Stimulated activated CD4-positive, alpha-beta T cell treated with anti-CD3 and anti-CD28 coated beads, TNF-alpha, amount 100 ng/mL, for 4 hours (primary cell): ENCODE measurements at regions not wholly inside any gene's neighbourhood (a gene's known extent, or its start where the extent isn't known, plus 50 kb on each side); places are given as distances from the start of the nearest gene placed in this dataset.
"Not testable (repeated sequence)": the region's sequence is repeated elsewhere in the genome, so short reads cannot be mapped to it uniquely, and the experiment has no call there.

Experiments
- DNase-seq, 3 experiments: peaks; one replicate each; pipeline ENCODE4 v3.0.0-alpha.2; 2020; ENCODE audit warnings: low read depth in 3 of 3

DNA sequence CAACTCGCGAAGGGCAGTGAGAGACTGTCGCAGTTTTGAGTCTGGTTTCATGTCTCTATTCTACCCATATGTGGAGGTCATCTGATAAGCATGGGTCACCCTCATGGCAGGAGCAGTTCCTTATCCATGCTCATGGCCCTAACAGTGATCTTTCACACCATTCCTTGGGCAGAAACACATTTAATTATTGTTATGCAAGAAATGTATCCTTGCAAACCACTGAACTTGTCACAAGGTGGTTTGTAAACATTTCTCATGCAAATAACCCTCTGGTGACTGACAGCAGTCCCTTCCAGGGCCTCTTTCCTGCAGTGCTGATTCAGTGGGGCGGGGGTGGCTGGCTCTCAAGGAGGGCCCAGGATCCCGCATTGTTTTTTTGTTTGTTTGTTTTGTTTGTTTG, 421.4 kb upstream of the RUNX1 start:
- DNase-seq = no peak

DNA sequence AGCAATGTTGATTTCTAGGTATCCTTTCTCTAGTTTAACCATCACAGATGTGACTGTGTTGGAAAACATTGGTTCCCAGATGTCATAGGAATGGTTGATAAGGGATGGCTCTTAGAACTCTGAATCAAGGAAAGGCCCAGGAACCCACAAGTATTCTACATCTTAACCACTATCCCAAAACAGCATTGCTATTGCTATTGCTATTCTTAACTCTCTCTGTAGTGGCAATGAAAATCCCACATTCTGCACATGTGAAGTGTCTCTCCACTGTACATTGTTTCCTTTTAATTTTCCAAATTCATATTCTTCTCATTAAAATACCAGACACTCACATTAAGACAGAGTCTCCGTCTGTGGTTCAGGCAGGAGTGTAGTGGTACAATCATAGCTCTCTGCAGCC, 420.4 kb upstream of the RUNX1 start:
- no peak for DNase-seq

DNA sequence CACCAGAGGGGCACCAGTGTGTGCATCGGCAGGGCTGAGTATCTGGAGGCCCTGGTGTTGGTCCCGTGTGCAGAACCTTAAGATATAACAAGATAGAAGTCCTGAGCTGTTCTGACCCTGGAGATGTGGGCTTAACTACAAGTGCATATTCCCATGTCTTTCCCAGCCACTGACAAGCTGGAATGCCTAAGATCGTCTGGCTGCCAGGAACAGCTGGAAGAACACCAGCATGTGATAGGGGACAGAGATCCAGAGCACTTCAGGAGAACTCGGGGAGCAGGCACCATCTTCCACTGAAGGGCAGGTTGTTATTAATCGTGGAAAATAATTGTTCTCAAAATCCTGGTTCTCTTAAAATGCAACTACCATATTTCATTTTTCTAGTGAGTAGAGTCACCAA, 419.9 kb upstream of the RUNX1 start:
- DNase-seq = no peak

DNA sequence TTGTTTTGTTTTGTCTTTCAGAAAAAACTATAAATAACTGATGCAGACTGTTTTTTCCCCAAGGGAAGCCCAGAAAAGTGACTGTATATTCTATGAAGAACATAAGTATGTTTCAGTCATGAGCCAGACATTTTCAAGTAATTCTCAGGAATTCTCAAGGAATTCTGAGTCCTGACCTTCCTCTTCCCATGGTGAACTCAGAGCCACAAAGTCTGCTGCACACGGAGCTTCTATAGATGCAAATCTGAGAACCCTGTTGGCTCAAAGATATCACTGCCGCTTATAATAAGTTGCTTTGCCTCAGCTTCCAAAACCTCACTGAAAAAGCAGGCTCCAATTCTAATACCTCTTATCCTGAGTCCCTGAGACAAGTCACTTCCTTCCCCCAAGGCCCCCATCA, 418.5 kb upstream of the RUNX1 start:
- DNase-seq = no peak

DNA sequence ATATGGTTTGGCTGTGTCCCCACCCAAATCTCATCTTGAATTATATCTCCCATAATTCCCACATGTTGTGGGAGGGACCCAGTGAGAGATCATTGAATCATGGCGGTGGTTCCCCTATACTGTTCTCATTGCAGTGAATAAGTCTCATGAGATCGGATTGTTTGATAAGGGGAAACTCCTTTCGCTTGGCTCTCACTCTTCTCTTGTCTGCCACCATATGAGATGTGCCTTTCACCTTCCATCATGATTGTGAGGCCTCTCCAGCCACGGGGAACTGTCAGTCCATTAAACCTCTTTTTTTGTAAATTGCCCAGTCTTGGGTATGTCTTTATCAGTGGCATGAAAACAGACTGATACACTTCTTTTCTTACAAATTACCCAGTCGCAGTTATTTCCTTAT, 417.6 kb upstream of the RUNX1 start:
- DNase-seq = not testable (repeated sequence)

DNA sequence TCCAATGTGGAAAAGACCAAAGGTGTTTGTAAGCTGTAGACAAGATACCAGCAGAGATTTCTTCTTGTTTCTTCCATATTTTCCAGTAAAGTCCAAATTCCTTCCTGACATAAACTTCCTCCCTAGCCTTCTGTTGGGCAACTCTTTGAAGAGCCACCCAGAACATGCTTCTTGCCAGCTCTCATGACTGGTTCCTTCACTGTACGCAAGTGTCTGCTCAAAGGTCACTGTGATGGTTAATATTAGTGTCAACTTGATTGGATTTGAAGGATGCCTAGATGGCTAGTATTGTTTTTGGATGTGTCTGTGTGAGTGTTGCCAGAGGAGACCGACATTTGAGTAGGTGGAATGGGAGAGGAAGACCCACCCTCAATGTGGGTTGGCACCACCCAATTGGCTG, 416.6 kb upstream of the RUNX1 start:
- no peak for DNase-seq

DNA sequence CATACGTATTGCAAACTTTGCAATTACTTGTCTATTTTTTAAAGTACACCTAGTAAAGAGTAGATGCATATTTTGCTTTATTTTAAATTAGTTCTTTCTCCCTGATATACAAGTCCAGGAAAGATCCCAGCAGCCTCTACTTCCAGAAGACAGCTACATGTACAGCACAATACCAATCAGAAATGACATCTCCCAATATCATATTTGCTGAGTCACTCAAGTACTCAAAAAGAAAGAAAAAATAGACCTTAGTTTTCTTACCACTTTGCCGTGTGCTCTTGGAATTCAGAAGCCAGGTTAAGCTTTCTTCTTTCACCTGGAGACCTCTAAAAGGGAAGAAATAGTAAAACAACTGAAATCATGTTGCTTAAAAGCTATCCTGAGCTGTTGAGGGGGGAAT, 412.6 kb upstream of the RUNX1 start:
- DNase-seq = no peak

DNA sequence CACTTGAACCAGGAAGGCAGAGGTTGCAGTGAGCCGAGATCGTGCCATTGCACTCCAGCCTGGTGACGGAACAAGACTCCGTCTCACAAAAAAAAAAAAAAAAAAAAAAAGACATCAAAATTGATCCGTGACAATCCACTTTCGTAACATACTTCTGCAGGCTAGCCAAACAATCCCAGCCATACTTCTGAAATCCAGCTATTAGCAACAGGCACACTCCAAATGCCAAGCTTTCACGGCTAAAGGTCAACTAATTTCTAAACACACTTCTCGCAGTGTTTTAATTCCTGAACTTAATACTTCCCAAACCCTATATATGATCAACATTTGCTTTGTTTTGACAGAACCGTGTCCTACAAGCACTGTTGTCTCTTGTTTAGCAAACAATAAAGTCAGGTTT, 411.3 kb upstream of the RUNX1 start:
- no peak for DNase-seq

DNA sequence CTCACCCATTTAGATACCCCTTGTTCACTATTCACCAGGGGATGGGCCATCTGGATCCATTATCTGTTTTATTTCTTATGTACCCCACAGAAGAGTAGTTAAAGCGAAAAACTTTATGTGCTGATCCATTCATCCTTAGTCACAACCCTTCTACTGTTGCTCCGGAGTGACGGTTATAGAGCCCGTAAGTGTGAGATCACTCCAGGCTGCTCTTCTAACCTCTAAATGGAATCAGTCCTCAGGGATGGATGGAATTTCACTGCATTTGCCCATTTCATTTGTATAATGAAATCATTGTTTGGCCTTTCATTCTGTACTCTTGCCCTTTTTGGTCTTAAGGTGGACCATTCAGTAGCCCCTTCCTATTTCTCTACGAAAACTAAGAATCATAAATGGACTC, 409.3 kb upstream of the RUNX1 start:
- no peak for DNase-seq

DNA sequence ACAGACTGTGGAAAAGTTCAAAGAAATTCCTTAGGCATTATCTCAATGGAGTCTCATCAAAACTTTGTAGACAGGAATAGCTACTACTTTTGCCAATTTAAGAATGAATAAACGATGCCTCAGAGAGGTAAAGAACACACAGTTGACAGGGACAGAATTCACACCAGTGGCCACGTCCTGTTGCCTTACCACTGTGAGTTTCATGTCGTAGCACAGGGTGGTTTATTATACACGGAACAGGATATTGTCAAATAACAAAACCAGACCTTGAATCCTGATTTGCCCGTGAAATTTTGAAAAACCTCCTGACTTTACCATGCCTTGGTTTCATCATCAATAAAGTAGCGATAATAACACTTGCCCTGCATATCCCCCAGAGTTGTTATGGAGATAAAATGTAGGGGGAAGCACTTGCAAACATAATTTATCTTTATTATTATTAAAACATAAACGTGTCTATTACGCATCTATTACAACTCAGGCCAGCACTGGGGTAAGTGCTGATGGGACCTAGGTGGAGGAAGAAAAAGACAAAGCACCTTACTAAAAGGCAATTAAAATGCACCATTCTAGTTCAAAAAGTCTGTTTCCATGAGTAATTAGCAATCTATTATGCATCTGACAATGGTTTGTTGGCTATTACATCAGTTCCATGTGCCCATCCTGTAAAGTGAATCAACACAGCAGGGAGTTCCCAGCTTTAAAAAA, 408.1 kb upstream of the RUNX1 start:
- no peak for DNase-seq

DNA sequence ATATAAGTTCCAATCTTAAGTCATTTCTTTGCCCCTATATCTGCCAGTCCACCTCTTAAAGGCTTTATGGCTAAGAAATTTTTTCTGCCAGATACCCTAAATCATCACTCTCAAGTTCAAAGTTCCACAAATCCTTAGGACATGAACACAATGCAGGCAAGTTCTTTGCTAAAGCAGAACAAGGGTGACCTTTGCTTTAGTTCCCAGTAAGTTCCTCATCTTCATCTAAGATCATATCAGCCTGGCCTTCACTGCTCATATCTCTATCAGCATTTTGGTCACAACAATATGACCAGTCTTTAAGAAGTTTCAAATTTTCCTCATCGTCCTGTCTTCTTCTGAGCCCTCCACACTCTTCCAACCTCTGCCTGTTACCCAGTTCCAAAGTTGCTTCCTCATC, 402.2 kb upstream of the RUNX1 start:
- no peak for DNase-seq

DNA sequence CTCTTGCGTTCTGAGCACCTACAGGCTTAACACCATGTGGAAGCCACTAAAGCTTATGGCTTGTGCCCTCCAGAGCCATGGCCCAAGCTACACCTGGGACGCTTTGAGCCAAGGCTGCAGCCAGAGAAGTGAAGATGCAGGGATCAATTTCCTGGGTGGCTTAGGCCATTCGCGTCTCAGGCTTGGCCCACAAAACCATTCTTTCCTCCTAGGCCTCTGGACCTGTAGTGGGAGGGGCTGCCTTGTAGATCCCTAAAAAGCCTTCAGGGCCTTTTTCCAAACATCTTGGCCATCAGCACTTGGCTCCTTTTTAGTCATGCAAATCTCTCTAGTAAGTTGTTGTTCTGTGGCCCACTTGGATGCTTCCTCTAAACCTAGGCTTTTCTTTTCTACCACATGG, 401.7 kb upstream of the RUNX1 start:
- DNase-seq = no peak

DNA sequence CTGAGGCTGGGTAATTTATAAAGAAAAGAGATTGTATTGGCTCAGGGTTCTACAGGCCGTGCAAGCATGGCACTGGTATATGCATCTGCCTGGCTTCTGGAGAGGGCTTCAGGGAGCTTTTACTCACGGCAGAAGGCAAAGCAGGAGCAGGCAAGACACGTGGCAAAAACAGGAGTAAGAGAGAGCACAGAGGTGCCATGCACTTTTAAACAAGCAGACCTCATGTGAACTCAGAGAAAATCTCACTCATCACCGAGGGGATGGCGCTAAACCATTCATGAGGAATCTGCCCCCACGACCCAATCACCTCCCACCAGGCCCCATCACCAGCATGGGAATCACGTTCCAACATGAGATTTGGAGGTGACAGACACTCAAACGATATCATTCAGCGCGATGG, 400.7 kb upstream of the RUNX1 start:
- no peak for DNase-seq

DNA sequence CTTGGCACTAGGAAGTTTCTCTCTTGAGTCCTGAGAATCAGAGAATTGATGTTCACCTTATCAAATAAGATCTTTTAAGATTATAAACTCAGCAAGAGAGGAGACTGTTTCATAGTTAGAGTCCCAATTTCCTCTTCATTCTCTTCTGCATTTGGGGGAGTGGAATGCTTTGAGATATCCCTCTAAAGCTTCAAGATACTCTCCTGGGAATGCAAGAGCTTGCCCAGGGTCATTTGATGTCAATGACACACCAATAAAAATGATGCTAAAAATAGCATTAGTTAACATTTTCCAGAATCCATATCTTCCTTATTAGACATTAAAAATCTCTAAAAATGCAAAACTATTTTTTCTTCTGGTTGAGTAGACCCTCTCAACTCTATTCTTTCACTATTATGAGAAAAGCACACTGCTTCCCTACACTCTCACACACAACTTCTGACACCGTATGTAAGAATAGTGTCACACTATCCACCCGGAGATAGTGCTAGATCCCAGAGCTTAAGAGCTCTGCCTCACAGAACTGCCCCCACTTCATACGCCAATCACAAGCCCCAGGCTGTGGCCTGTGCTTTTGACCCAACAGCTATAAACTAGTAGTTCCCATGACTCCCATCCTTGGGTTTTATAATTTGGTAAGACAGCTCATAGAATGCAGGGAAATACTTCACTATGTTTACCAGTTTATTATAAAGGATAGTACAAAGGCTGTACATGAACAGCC, 399.9 kb upstream of the RUNX1 start:
- no peak for DNase-seq

DNA sequence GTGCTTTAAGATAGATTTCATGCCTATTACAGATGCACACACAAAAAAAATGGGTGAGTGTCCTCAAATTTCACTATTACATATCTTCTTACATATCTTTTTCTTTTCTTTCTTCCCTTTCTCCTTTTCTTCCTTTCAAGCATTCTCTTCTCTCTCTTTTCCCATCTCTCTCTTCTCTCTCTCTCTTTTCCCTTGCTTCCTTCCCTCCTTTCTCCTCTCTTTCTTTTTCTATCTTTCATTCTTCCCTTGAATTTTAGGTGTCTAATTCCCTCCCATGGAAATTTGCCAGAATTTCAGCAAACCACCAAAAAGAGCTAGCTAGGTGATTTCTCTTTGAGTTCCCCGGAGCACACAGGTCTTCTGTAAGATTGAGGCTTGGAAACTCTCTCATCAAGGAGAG, 395.3 kb upstream of the RUNX1 start:
- no peak for DNase-seq

DNA sequence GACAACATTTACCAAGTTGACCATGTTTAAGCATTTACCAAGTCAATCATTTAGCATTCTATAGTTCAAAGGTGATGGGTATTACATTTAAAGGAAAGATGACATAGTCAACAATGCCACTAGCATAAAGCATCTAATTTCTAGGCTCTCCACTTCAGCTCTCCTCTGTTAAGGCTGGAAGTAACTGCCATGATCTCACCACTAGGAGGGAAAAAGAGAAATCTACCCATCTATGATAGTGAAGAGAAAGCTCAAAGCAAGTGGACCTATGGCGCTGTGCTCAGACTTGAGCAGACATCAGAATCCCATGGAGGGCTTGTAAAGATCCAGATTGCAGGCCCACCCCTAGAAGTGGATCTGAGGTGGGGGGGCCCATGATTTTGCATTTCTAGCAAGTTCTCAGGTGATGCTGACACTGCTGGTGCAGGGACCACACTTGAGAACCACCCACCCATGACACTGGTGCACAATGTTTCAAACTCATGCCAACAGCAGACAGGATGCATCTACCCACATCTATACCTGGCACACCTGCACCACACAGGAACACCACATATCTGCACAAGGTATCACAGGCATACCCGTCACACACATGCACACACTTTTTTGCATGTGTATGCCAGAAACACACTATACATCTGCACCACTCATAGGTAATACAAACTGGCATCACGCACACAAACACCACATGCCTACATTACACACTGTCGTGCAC, 392.9 kb upstream of the RUNX1 start:
- no peak for DNase-seq

DNA sequence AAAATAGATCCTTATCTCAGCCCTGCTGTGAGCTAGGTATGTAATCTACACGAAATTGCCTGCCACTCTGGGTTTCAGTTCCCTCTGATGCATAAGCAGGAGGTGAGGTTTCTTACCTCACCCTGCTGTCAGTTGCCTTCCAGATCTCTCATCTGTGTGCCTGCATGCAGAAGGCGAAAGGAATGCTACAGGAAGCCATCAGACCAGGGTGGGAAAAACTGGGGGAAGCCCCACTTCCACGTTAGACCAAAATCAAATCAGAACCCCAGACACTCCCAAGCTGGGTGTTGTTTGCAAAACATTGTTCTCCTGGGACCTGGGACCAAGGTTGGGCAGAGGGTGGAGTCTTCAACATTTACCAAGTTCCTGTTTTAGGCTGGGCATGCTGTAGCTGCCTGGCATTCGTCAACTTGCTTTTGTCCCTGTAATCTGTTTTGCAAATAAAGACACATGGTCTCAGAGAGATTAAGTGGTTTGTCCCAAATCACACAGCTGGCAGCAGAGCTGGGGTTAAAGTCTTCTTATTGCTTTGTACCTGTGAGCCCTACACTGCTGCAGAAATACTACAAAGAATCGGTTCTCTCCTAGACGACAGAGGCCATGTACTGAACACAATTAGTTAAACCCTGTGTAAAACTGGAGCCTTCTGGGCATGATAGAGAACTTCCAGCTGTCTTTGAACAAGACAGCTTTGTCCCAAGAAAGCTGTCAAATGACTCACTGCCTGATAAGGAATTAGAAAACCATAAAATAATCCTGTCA, 389.7 kb upstream of the RUNX1 start:
- DNase-seq = no peak

DNA sequence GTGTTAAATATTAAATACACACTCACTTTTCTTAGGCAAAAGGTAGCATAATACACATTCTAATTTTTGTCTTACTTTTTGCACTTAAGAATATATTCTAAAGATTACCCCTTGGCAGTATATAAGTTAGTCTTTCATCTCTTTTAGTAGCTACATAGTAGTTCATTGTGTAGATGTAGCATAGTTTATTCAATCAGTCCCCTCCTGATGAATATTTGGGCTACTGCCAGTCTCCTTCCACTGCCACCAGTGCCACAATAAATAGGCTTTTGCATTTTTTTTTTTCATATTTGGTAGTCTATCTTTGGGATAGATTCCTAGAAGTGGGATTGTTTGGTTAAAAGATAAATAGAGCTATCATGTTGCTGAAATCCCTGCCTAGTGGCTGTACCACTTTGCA, 388.8 kb upstream of the RUNX1 start:
- DNase-seq = no peak

DNA sequence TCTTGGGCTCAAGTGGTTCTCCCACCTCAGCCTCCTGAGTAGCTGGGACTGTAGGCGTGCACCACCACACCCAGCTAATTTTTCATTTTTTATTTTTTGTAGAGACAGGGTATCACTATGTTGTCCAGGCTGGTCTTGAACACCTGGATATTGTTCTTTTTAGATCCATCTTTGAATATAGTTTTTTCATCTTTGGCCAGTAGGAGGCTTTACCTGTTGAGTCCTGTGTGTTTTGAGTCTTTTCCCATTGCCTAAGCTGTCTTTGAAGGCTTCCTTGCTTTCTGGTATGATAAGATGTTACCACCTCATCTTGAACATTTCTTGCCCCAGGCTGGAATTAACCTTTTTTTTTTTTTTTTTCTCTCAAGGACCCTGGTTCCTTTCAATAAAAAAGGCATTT, 387.8 kb upstream of the RUNX1 start:
- no peak for DNase-seq

DNA sequence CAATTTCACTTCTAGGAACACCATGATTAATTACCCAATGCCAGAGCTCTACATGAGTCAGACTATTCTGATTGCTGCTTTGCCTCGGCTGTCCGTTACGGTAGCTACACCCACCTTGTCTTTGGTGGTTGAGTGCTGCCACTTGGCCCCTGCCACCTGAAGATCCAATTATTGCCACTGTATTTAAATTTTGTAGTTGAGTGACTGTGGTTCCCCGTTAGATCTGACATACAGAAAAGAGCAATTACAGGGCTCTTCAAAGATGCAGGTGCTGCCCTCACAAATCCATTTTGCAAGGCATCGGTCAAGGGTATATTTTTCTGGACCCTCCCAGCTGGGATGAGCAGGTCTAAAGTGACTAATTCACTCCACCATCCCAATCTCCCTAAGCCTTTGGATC, 383.5 kb upstream of the RUNX1 start:
- not testable (repeated sequence) for DNase-seq

DNA sequence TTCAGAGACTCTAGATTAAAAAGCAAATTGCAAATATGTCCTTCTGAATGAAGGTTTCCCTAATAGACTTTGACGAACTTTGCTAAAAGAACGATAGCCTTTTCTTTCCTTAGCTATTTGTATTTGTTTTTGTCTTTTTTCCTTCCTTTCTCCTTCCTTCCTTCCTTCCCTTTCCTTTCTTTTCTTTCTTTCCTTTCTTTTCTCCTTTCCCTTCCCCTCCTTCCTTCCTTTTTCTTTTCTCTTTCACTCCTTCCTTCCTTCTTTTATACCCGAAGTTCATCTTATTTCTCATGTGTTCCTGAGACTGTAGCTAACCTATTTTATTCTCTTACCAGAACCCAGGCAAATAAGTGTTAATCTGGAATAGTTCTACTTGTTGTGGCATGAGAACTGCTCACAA, 381.2 kb upstream of the RUNX1 start:
- DNase-seq = no peak

DNA sequence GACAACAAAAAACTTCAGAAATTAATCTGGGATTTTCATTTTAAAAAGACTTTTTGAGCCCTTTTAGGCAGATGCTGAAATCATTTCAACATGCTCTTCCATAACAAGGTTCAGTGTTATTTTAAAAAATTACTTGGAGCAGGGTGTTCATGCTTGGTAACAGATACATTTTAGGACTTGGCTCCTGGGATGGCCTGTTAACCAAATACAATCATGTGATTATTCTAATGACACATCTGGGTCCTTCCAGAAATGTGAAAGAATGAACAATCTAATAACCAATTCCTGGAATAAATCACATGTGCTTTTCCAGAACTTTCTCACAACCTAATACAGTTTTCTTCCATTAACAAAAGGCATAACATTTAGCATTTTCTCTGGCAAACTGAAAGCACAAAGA, 379.8 kb upstream of the RUNX1 start:
- DNase-seq = no peak
